Activated B cell treated with CpG ODN at 0.5 μM for 24 hours (primary cell): ENCODE measurements at regions not wholly inside any gene's neighbourhood (a gene's known extent, or its start where the extent isn't known, plus 50 kb on each side); places are given as distances from the start of the nearest gene placed in this dataset.

Experiments
- ATAC-seq: fragments of 200-7000 bp; cut with Tn5 transposase; one replicate; pipeline ENCODE4 v1.10.0; 2021; ENCODE audit warnings: low read depth, mild to moderate bottlenecking, moderate library complexity
- CTCF ChIA-PET: fragments of 350-600 bp; sonication (Branson Sonifier 250); formaldehyde crosslinking; loops from one replicate; lab custom pipeline; 2021; ENCODE audit warnings: antibody characterized with exemption; lab: Charles Lee
- POLR2A ChIA-PET: fragments of 350-600 bp; sonication (Branson Sonifier 250); formaldehyde crosslinking; loops from one replicate; lab custom pipeline; 2021; ENCODE audit warnings: antibody characterized with exemption; lab: Charles Lee
- DNase-seq: peaks from one replicate; pipeline ENCODE4 v3.0.0; 2022
- H3K27ac Mint-ChIP-seq: one replicate; pipeline ENCODE4 v1.8.0; 2020; ENCODE audit warnings: mixed read lengths
- H3K27me3 Mint-ChIP-seq: one replicate; pipeline ENCODE4 v1.8.0; 2021; ENCODE audit warnings: mixed read lengths
- H3K36me3 Mint-ChIP-seq: one replicate; pipeline ENCODE4 v1.8.0; 2021; ENCODE audit warnings: low read depth, mixed read lengths
- H3K4me1 Mint-ChIP-seq: one replicate; pipeline ENCODE4 v1.8.0; 2021; ENCODE audit warnings: mixed read lengths
- H3K4me3 Mint-ChIP-seq: one replicate; pipeline ENCODE4 v1.8.0; 2020; ENCODE audit warnings: mild to moderate bottlenecking, mixed read lengths
- H3K9me3 Mint-ChIP-seq: one replicate; pipeline ENCODE4 v1.8.0; 2020; ENCODE audit warnings: mixed read lengths
- intact Hi-C: fragments of 100-400 bp; cut with micrococcal nuclease; formaldehyde crosslinking; loops from one replicate; pipeline ENCODE4 v1.15.1; 2024
- TF ChIP-seq, protein P1 (sequence below): fragments of 200-600 bp; IDR thresholded peaks from one replicate; pipeline ENCODE4 v1.8.0; 2022; ENCODE audit warnings: antibody characterized with exemption, mild to moderate bottlenecking

DNA sequence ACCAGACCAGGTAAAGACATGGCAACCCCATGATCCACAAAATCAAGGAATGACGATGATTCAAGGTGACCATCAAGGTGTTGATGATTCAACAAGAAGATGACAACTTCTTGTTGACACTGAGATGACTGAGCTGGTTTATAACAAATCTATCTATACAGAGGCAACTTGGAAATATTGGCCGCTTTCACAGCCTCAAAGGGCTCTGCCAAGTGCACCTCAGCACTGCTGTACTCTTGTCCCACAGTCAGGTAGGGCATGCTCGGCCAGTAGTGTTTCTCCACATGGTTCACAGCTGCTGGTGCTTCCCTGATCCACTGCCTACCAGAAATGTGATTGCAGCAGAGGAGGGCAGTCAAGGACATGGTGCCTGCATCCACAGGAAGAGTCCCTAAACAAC lies 125.2 kb upstream of the SYT6 start:
- Mint-ChIP-seq H3K4me1 (no peaks in the 10 kb centered on the region), H3K9me3 (no peaks in the 10 kb centered on the region), H3K4me3 (no peak overlapping the region), H3K36me3 (no peaks in the 10 kb centered on the region), H3K27ac (no peak overlapping the region), H3K27me3 (peaks cover 11% of the 10 kb centered on the region)
- intact Hi-C loops, result no loop called here
- TF ChIP-seq, protein P1, sequence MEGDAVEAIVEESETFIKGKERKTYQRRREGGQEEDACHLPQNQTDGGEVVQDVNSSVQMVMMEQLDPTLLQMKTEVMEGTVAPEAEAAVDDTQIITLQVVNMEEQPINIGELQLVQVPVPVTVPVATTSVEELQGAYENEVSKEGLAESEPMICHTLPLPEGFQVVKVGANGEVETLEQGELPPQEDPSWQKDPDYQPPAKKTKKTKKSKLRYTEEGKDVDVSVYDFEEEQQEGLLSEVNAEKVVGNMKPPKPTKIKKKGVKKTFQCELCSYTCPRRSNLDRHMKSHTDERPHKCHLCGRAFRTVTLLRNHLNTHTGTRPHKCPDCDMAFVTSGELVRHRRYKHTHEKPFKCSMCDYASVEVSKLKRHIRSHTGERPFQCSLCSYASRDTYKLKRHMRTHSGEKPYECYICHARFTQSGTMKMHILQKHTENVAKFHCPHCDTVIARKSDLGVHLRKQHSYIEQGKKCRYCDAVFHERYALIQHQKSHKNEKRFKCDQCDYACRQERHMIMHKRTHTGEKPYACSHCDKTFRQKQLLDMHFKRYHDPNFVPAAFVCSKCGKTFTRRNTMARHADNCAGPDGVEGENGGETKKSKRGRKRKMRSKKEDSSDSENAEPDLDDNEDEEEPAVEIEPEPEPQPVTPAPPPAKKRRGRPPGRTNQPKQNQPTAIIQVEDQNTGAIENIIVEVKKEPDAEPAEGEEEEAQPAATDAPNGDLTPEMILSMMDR, result no peak
- no peak for ATAC-seq
- POLR2A ChIA-PET, result no interaction called here
- CTCF ChIA-PET, result interaction anchor here (1.2 kb wide), 1 partner anchor 9 kb away, joined by 3 read pairs; no protein-coding TSS in a partner anchor
- no peak for DNase-seq

DNA sequence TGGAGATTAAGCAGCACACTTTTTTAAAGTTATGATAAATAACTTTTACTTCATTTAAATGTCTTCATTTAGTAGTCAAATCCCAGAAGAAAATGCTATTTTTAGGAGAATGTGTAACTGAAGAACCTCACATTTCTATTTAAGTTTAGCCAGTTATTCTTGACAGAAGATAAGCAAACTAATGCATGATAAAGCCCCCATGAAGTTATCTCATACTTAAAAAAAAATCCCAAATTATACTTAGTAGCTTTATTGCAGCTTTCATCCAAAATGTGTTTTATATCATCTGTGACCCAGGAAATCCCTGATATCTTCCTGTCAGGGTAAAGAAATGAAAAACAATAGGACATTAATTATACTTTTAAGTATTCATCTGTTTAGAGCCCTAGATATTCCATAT lies 124.8 kb upstream of the SYT6 start:
- no peak for ATAC-seq
- no peaks in the 10 kb centered on the region for H3K36me3 Mint-ChIP-seq

DNA sequence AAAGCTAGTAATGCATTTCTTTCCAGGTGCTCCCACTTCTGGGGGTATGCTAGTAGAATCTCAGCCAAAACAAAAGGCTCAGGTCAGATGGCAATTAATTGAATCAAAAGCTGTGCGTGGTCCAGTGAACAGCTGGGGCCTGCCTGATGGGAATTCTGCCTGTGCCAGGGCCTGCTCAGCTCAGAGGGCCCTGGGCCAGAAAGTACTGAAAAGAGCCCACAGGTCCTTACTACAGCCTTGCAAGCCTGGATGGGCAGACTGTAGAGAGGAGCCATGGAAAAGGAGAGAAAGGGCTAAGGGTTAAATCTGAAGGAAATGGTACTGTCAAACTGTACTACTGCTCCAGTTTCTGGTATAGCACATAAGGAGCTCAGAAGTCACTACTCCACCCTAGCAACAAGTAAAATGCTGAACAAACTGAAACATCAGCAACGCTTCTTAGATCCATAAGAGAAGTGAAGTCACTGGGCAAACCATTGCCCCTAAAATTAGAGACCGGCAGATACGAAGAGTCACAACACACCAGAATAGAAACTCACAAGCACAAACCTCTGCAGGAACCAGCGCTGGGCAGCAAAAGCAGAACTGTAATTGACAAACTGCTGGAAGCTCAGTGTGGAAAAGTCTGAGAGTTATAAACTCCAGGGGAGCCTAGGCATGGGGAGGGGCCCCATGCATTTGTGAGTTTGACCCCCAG lies 121.1 kb upstream of the SYT6 start:
- Mint-ChIP-seq H3K36me3 (no peaks in the 10 kb centered on the region), H3K27me3 (peaks cover 21% of the 10 kb centered on the region), H3K4me3 (no peak overlapping the region), H3K4me1 (no peaks in the 10 kb centered on the region), H3K9me3 (no peaks in the 10 kb centered on the region), H3K27ac (no peak overlapping the region)
- ChIA-PET POLR2A (no interaction called here), CTCF (no interaction called here)
- ATAC-seq (no peak), DNase-seq (no peak)
- intact Hi-C loops, result no loop called here
- TF ChIP-seq, protein P1, result no peak

More for the DNA sequence above, 124.8 kb upstream of the SYT6 start:
- CTCF ChIA-PET, result interaction anchor here (1.2 kb wide), 1 partner anchor 8 kb away, joined by 3 read pairs; no protein-coding TSS in a partner anchor
- H3K27me3 Mint-ChIP-seq, result peaks cover 11% of the 10 kb centered on the region
- TF ChIP-seq, protein P1, result no peak
- H3K27ac Mint-ChIP-seq, result no peak overlapping the region
- no peak for DNase-seq
- no peak overlapping the region for H3K4me3 Mint-ChIP-seq
- POLR2A ChIA-PET, result no interaction called here
- H3K4me1 Mint-ChIP-seq, result no peaks in the 10 kb centered on the region
- no peaks in the 10 kb centered on the region for H3K9me3 Mint-ChIP-seq
- intact Hi-C loops, result no loop called here

DNA sequence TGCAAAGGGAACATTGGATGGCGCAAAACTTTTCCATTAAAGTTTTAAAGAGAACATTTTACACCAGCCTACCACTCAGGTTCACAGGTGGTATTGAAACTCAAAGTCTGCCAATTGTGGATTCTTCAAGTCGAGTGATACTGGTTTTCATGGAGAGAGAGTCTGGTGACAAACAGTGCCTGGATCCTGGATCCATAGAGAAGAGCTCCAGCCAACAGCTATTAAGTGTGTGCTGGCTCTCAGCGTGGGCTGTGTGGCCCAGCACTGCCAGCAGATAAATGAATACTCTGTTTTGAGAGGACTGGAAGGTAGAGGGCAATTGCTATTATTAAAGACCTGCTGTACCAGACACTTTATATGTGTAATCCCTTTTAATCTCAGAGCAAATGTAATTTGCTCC lies 118.9 kb upstream of the SYT6 start:
- Mint-ChIP-seq H3K36me3 (no peaks in the 10 kb centered on the region), H3K27ac (no peak overlapping the region), H3K9me3 (no peaks in the 10 kb centered on the region), H3K4me1 (no peaks in the 10 kb centered on the region), H3K4me3 (no peak overlapping the region), H3K27me3 (peaks cover 23% of the 10 kb centered on the region)
- intact Hi-C loops, result no loop called here
- POLR2A ChIA-PET, result no interaction called here
- ATAC-seq (no peak), DNase-seq (no peak)
- TF ChIP-seq, protein P1, result no peak
- CTCF ChIA-PET, result interaction anchor here (1.7 kb wide), 1 partner anchor 10 kb away, joined by 4 read pairs; no protein-coding TSS in a partner anchor

DNA sequence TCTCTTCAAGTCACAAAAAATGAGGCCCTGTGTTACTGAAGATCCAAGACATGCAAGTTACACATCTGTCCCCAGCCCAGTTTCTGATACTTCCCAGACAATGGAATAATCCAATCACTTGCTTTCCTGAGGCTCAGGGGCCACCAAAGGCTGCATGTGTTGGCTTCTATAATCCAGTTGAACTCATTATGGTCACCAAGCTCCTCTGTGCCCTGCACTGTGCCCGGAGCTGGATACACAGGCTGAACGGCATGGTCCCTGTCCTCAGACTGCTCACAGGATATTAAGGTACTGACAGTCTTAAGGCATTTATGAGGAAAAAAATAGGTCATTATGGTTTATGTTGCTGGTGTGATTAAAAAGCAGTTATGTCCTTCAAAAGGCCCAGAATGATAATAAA lies 117.0 kb upstream of the SYT6 start:
- H3K36me3 Mint-ChIP-seq, result no peaks in the 10 kb centered on the region
- no peak overlapping the region for H3K27ac Mint-ChIP-seq
- H3K9me3 Mint-ChIP-seq, result no peaks in the 10 kb centered on the region
- no peak overlapping the region for H3K4me3 Mint-ChIP-seq
- TF ChIP-seq, protein P1, result no peak
- H3K27me3 Mint-ChIP-seq, result peaks cover 21% of the 10 kb centered on the region
- no peak for ATAC-seq
- H3K4me1 Mint-ChIP-seq, result no peaks in the 10 kb centered on the region
- CTCF ChIA-PET, result interaction anchor here (0.9 to 1.5 kb wide), 2 partner anchors 8 to 12 kb away, joined by 3 to 4 read pairs; no protein-coding TSS in a partner anchor
- no peak for DNase-seq
- intact Hi-C loops, result no loop called here
- POLR2A ChIA-PET, result no interaction called here
